SK-N-SH (cell line): ENCODE measurements at regions not wholly inside any gene's neighbourhood (a gene's known extent, or its start where the extent isn't known, plus 50 kb on each side); places are given as distances from the start of the nearest gene placed in this dataset.

Source experiments
- CTCF ChIA-PET: fragments of 300-600, 350-600 bp; formaldehyde crosslinking; extraction: SDS; loops from one replicate; lab custom pipeline; 2021; lab: Yijun Ruan, JAX
- POLR2A ChIA-PET: fragments of 350-600 bp; sonication (Branson Sonifier 250); formaldehyde crosslinking; extraction: SDS; loops from one replicate; lab custom pipeline; 2020; ENCODE audit warnings: antibody characterized with exemption, inconsistent platforms; lab: Yijun Ruan, JAX
- DNase-seq: peaks from one replicate; pipeline ENCODE4 v3.0.0; 2012
- H2AFZ ChIP-seq: fragments of 200-600 bp; sonication (generic); 2 replicates; pipeline ENCODE4 v1.8.1; 2016; ENCODE audit warnings: antibody characterized with exemption, mild to moderate bottlenecking, low read depth
- H3F3A ChIP-seq: fragments of 200-600 bp; sonication (generic); replicated peaks from 2 replicates; pipeline ENCODE3; 2016; ENCODE audit warnings: antibody characterized with exemption, mild to moderate bottlenecking; ENCODE audit not compliant: insufficient read depth
- H3K27ac ChIP-seq, 2 experiments: fragments of 200-500 bp in 1 of 2; fragments of 200-600 bp in 1 of 2; sonication (Bioruptor generic) in 1 of 2; sonication (generic), shearing (Covaris generic) in 1 of 2; 2 replicates each; pipeline versions ENCODE4 v1.5.1 to v1.6.1; 2014 to 2016; ENCODE audit warnings: low read depth in 2 of 2, inconsistent platforms in 1 of 2, low read length in 1 of 2, mild to moderate bottlenecking in 1 of 2, mixed read lengths in 1 of 2
- H3K27me3 ChIP-seq: fragments of 200-600 bp; sonication (generic), shearing (Covaris generic); 2 replicates; pipeline ENCODE4 v1.6.1; 2016; ENCODE audit warnings: mixed run types; ENCODE audit not compliant: insufficient read depth
- H3K36me3 ChIP-seq, 2 experiments: fragments of 200-500 bp in 1 of 2; fragments of 200-600 bp in 1 of 2; sonication (Bioruptor generic) in 1 of 2; sonication (generic) in 1 of 2; replicated peaks in 1 of 2; 2 replicates each; pipeline versions ENCODE3 to v1.5.1; 2014 to 2016; ENCODE audit warnings: low read length in 1 of 2, mild to moderate bottlenecking in 1 of 2; ENCODE audit not compliant: insufficient read depth in 2 of 2, control insufficient read depth in 1 of 2
- H3K4me1 ChIP-seq, 2 experiments: fragments of 200-500 bp in 1 of 2; fragments of 200-600 bp in 1 of 2; sonication (Bioruptor generic) in 1 of 2; sonication (generic), shearing (Covaris generic) in 1 of 2; 2 replicates each; pipeline versions ENCODE4 v1.5.1 to v1.6.1; 2014 to 2016; ENCODE audit warnings: low read depth in 1 of 2, low read length in 1 of 2, mixed run types in 1 of 2; ENCODE audit not compliant: insufficient read depth in 2 of 2, control insufficient read depth in 1 of 2
- H3K4me2 ChIP-seq: fragments of 200-600 bp; sonication (generic), shearing (Covaris generic); 2 replicates; pipeline ENCODE4 v1.6.1; 2017; ENCODE audit warnings: mixed run types
- H3K4me3 ChIP-seq, 2 experiments: fragments of 200-500 bp in 1 of 2; fragments of 200-600 bp in 1 of 2; sonication (Bioruptor generic) in 1 of 2; sonication (generic), shearing (Covaris generic) in 1 of 2; 2 replicates each; pipeline versions ENCODE4 v1.5.1 to v1.8.1; 2014 to 2016; ENCODE audit warnings: low read depth in 2 of 2, inconsistent platforms in 1 of 2, low read length in 1 of 2, mild to moderate bottlenecking in 1 of 2, mixed read lengths in 1 of 2, moderate library complexity in 1 of 2
- H3K79me2 ChIP-seq: fragments of 200-600 bp; sonication (generic); 2 replicates; pipeline ENCODE4 v1.8.1; 2017; ENCODE audit warnings: mild to moderate bottlenecking; ENCODE audit not compliant: insufficient read depth
- H3K9ac ChIP-seq: fragments of 200-600 bp; sonication (generic); 2 replicates; pipeline ENCODE4 v1.6.1; 2017; ENCODE audit warnings: mixed run types
- H3K9me2 ChIP-seq: fragments of 200-600 bp; sonication (generic); 2 replicates; pipeline ENCODE4 v1.6.1; 2017; ENCODE audit warnings: mixed run types
- H3K9me3 ChIP-seq: fragments of 200-600 bp; sonication (generic); 2 replicates; pipeline ENCODE4 v1.6.1; 2017; ENCODE audit warnings: mixed run types, mild to moderate bottlenecking, moderate library complexity
- H4K20me1 ChIP-seq: fragments of 200-600 bp; sonication (generic); 2 replicates; pipeline ENCODE4 v1.6.1; 2017; ENCODE audit warnings: mild to moderate bottlenecking, mixed run types; ENCODE audit not compliant: insufficient read depth
- CHD2 ChIP-seq: fragments of 150-350 bp; IDR thresholded peaks from 2 replicates; pipeline ENCODE4 v1.6.1; 2018; ENCODE audit warnings: low read length; ENCODE audit not compliant: partially characterized antibody
- EP300 ChIP-seq, 2 experiments: IDR thresholded peaks; 2 replicates each; pipeline versions ENCODE4 v1.4.0 to v1.6.1; 2012; ENCODE audit warnings: borderline replicate concordance in 1 of 2, low read depth in 1 of 2, low read length in 1 of 2
- EZH2phosphoT487 ChIP-seq: fragments of 200-600 bp; sonication (generic); IDR thresholded peaks from 2 replicates; pipeline ENCODE4 v1.6.1; 2017; ENCODE audit warnings: low read depth, mixed run types, mild to moderate bottlenecking, antibody characterized with exemption, moderate library complexity, borderline replicate concordance
- FOSL2 ChIP-seq: IDR thresholded peaks from 2 replicates; pipeline ENCODE4 v1.4.0; 2012; ENCODE audit warnings: low read depth, mild to moderate bottlenecking, moderate library complexity, borderline replicate concordance
- FOXJ3 ChIP-seq: sonication (generic); formaldehyde crosslinking; IDR thresholded peaks from 2 replicates; pipeline ENCODE4 v1.5.1; 2020; ENCODE audit warnings: mild to moderate bottlenecking, missing genetic modification reagents
- FOXM1 ChIP-seq: IDR thresholded peaks from 2 replicates; pipeline ENCODE4 v1.4.0; 2012; ENCODE audit warnings: low read depth, mild to moderate bottlenecking
- GABPA ChIP-seq: IDR thresholded peaks from 2 replicates; pipeline ENCODE4 v1.4.0; 2012; ENCODE audit warnings: low read depth, mild to moderate bottlenecking
- GATA2 ChIP-seq: sonication (generic); formaldehyde crosslinking; IDR thresholded peaks from 2 replicates; pipeline ENCODE4 v1.5.0; 2020; ENCODE audit warnings: mild to moderate bottlenecking, missing genetic modification reagents
- IRF3 ChIP-seq: fragments of 150-350 bp; IDR thresholded peaks from 2 replicates; pipeline ENCODE4 v1.6.1; 2016; ENCODE audit warnings: mild to moderate bottlenecking, low read depth, low read length
- JUND ChIP-seq: IDR thresholded peaks from 2 replicates; pipeline ENCODE4 v1.4.0; 2012
- MEF2A ChIP-seq: IDR thresholded peaks from 2 replicates; pipeline ENCODE4 v1.4.0; 2012; ENCODE audit warnings: low read depth, borderline replicate concordance
- MXI1 ChIP-seq: IDR thresholded peaks from 2 replicates; pipeline ENCODE4 v1.6.1; 2012; ENCODE audit warnings: mild to moderate bottlenecking, low read depth, low read length, improper control_type of control experiment
- NFIC ChIP-seq: IDR thresholded peaks from 2 replicates; pipeline ENCODE4 v1.4.0; 2012; ENCODE audit warnings: borderline replicate concordance
- NRF1 ChIP-seq: IDR thresholded peaks from 2 replicates; pipeline ENCODE4 v1.6.1; 2012; ENCODE audit warnings: low read depth, mild to moderate bottlenecking, low read length
- POLR2AphosphoS5 ChIP-seq: IDR thresholded peaks from 2 replicates; pipeline ENCODE4 v1.6.1; 2012; ENCODE audit warnings: low read depth, low read length
- RCOR1 ChIP-seq: fragments of 150-350 bp; IDR thresholded peaks from 2 replicates; pipeline ENCODE4 v1.6.1; 2017; ENCODE audit warnings: antibody characterized with exemption, low read length
- REST ChIP-seq: IDR thresholded peaks from 2 replicates; pipeline ENCODE4 v1.6.1; 2012; ENCODE audit warnings: mild to moderate bottlenecking, low read depth, low read length, moderate library complexity
- RFX5 ChIP-seq: IDR thresholded peaks from 2 replicates; pipeline ENCODE4 v1.6.1; 2012; ENCODE audit warnings: mild to moderate bottlenecking, improper control_type of control experiment, low read length
- SIN3A ChIP-seq: IDR thresholded peaks from 2 replicates; pipeline ENCODE4 v1.6.1; 2012; ENCODE audit warnings: low read depth, mild to moderate bottlenecking, low read length, moderate library complexity, borderline replicate concordance
- YY1 ChIP-seq: IDR thresholded peaks from 2 replicates; pipeline ENCODE4 v1.4.0; 2012; ENCODE audit warnings: low read depth, mild to moderate bottlenecking
- WGBS: methylation state at CpG from one replicate; pipeline ENCODE4 v1.1.6; 2017; ENCODE audit warnings: low lambda C conversion rate; 5-methylcytosine and 5-hydroxymethylcytosine counted together
- TF ChIP-seq, protein P1 (sequence below): fragments of 200-600 bp; sonication (generic); IDR thresholded peaks from 2 replicates; pipeline ENCODE4 v1.6.1; 2017; ENCODE audit warnings: antibody characterized with exemption, mild to moderate bottlenecking, moderate library complexity

DNA sequence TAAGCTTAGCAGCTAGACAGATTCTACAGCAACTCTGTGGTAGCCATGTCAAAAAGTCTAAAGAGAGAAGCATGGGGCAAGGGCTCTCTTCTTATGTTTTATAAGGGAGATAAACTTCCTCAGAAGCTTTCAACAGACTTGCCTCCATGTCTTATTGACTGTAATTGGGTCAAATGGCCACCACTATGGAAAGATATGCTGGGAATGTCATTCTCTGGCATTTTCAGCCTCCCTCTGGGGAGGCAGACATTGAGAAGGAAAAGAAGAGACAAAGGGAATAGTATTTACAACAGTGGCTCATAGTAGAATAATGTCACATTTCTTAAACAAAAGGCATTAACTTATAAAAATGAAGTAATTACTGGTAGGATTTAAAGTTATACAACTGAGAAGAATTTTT lies 1964.5 kb upstream of the PIK3C3 start (continued):
- no peak for TF ChIP-seq RFX5
- no peak for TF ChIP-seq NRF1
- TF ChIP-seq IRF3, result no peak
- TF ChIP-seq YY1, result no peak
- TF ChIP-seq POLR2AphosphoS5, result no peak
- TF ChIP-seq RCOR1, result no peak
- TF ChIP-seq FOXM1, result no peak

- WGBS, result 55% methylated on average over 8 of the region's 9 CpGs
- CTCF ChIA-PET, result no interaction called here
Measured at GRCh38 chr18:39976771-39977170, 1978.3 kb upstream of the PIK3C3 start.

GRCh38 chr18:39972521-39972920 lies 1982.5 kb upstream of the PIK3C3 start:
- Histone ChIP-seq H3F3A (no peaks in the 10 kb centered on the region), H4K20me1 (no peaks in the 10 kb centered on the region), H3K9me3 (no peaks in the 10 kb centered on the region), H3K36me3 (no peaks in the 10 kb centered on the region), H3K79me2 (no peaks in the 10 kb centered on the region), H3K9ac (no peak overlapping the region), H3K27ac (no peak overlapping the region), H2AFZ (no peak overlapping the region), H3K4me2 (no peak overlapping the region), H3K9me2 (no peaks in the 10 kb centered on the region), H3K4me3 (no peak overlapping the region), H3K4me1 (no peaks in the 10 kb centered on the region), H3K27me3 (no peaks in the 10 kb centered on the region)
- DNase-seq, result no peak
- POLR2A ChIA-PET, result no interaction called here
- CTCF ChIA-PET, result no interaction called here
- 51% methylated on average over 3 of the region's 3 CpGs for WGBS
- TF ChIP-seq MXI1 (no peak), FOXJ3 (CRISPR knock-in tag) (no peak), NFIC (no peak), GATA2 (CRISPR knock-in tag) (no peak), GABPA (no peak), FOSL2 (no peak), EP300 (IDR thresholded peaks at IDR 0.05; ENCODE audit: borderline replicate concordance in 1 of 2, low read depth in 1 of 2, low read length in 1 of 2) (no peak), FOXM1 (no peak), REST (no peak), POLR2AphosphoS5 (no peak), SIN3A (no peak), CHD2 (no peak), EZH2phosphoT487 (no peak), JUND (no peak)
- TF ChIP-seq, protein P1, sequence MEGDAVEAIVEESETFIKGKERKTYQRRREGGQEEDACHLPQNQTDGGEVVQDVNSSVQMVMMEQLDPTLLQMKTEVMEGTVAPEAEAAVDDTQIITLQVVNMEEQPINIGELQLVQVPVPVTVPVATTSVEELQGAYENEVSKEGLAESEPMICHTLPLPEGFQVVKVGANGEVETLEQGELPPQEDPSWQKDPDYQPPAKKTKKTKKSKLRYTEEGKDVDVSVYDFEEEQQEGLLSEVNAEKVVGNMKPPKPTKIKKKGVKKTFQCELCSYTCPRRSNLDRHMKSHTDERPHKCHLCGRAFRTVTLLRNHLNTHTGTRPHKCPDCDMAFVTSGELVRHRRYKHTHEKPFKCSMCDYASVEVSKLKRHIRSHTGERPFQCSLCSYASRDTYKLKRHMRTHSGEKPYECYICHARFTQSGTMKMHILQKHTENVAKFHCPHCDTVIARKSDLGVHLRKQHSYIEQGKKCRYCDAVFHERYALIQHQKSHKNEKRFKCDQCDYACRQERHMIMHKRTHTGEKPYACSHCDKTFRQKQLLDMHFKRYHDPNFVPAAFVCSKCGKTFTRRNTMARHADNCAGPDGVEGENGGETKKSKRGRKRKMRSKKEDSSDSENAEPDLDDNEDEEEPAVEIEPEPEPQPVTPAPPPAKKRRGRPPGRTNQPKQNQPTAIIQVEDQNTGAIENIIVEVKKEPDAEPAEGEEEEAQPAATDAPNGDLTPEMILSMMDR, result no peak

More at GRCh38 chr18:39976771-39977170, 1978.3 kb upstream of the PIK3C3 start:
- Histone ChIP-seq H3K9me2 (no peaks in the 10 kb centered on the region), H3K79me2 (no peaks in the 10 kb centered on the region), H3K4me3 (no peak overlapping the region), H3K4me1 (no peaks in the 10 kb centered on the region), H3K27me3 (no peaks in the 10 kb centered on the region), H2AFZ (no peak overlapping the region), H3F3A (no peaks in the 10 kb centered on the region), H4K20me1 (no peaks in the 10 kb centered on the region), H3K27ac (no peak overlapping the region), H3K9ac (no peak overlapping the region), H3K4me2 (no peak overlapping the region), H3K36me3 (no peaks in the 10 kb centered on the region), H3K9me3 (no peaks in the 10 kb centered on the region)
- POLR2A ChIA-PET, result no interaction called here
- no peak for TF ChIP-seq JUND
- TF ChIP-seq FOXM1, result no peak
- no peak for TF ChIP-seq MEF2A
- DNase-seq, result no peak
